Uterus (tissue), 3 donors: ENCODE measurements at regions not wholly inside any gene's neighbourhood (a gene's known extent, or its start where the extent isn't known, plus 50 kb on each side); places are given as distances from the start of the nearest gene placed in this dataset.

Source experiments
- DNase-seq, 2 donors: peaks; one replicate each; pipeline ENCODE4 v3.0.0-alpha.2; 2019 to 2020
- H3K27ac ChIP-seq, 2 donors: fragments of 200-600 bp; sonication (generic); 1 replicate in 1 of 2; 2 replicates in 1 of 2; pipeline ENCODE4 v1.5.1; 2016 to 2018
- H3K27me3 ChIP-seq, 2 donors: fragments of 200-600 bp; sonication (generic); one replicate each; pipeline ENCODE4 v1.5.1; 2018 to 2019; ENCODE audit warnings: control low read depth in 1 of 2
- H3K36me3 ChIP-seq, 2 donors: fragments of 200-600 bp; sonication (generic); one replicate each; pipeline ENCODE4 v1.5.1; 2019; ENCODE audit warnings: control low read depth in 1 of 2
- H3K4me1 ChIP-seq, 2 donors: fragments of 200-600 bp; sonication (generic); one replicate each; pipeline ENCODE4 v1.5.1; 2018 to 2019; ENCODE audit warnings: control low read depth in 1 of 2
- H3K4me3 ChIP-seq, 2 donors: fragments of 200-600 bp; sonication (generic); 1 replicate in 1 of 2; 2 replicates in 1 of 2; pipeline ENCODE4 v1.5.1; 2018 to 2019; ENCODE audit warnings: mild to moderate bottlenecking in 1 of 2
- H3K9me3 ChIP-seq, 2 donors: fragments of 200-600 bp; sonication (generic); one replicate each; pipeline ENCODE4 v1.5.1; 2019; ENCODE audit warnings: control low read depth in 1 of 2
- POLR2A ChIP-seq, 2 donors: fragments of 450-650 bp; IDR thresholded peaks; one replicate each; pipeline ENCODE4 v1.6.1; 2016; ENCODE audit warnings: antibody characterized with exemption in 2 of 2, mild to moderate bottlenecking in 1 of 2, moderate library complexity in 1 of 2
- intact Hi-C: fragments of 100-400 bp; cut with DNase I; formaldehyde crosslinking; loops from one replicate; pipeline ENCODE4 v1.15.1; 2023; ENCODE audit warnings: low total_unique reads
- TF ChIP-seq, protein P1 (sequence below), 4 experiments: fragments of 200-600 bp in 2 of 4; fragments of 450-650 bp in 2 of 4; sonication (generic) in 2 of 4; IDR thresholded peaks; one replicate each; pipeline ENCODE4 v1.5.1; 2016 to 2019; ENCODE audit warnings: antibody characterized with exemption in 4 of 4, mild to moderate bottlenecking in 2 of 4, moderate library complexity in 1 of 4
- donor health status: DM: yes; HTN: yes; CAD: no.

DNA sequence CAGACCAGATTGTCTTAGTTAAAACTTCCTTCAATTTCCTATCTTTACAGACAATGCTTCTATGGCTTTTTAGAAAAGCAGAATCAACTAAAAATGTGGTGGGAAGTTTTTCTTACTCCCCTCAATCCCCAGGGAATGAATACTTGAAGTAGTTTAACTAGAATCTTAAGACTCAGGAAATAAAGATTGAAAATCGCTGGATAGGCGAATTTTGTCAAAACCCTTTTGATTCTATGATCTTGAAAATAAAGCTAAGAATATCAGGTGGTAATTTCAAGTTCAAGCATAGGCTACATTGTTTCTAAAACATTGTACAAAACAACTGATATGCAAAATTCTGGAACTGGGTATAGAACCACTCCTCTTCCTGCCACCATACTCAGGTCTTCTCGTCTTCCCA is 276.5 kb upstream of the GK2 start:
- TF ChIP-seq, protein P1, sequence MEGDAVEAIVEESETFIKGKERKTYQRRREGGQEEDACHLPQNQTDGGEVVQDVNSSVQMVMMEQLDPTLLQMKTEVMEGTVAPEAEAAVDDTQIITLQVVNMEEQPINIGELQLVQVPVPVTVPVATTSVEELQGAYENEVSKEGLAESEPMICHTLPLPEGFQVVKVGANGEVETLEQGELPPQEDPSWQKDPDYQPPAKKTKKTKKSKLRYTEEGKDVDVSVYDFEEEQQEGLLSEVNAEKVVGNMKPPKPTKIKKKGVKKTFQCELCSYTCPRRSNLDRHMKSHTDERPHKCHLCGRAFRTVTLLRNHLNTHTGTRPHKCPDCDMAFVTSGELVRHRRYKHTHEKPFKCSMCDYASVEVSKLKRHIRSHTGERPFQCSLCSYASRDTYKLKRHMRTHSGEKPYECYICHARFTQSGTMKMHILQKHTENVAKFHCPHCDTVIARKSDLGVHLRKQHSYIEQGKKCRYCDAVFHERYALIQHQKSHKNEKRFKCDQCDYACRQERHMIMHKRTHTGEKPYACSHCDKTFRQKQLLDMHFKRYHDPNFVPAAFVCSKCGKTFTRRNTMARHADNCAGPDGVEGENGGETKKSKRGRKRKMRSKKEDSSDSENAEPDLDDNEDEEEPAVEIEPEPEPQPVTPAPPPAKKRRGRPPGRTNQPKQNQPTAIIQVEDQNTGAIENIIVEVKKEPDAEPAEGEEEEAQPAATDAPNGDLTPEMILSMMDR (IDR thresholded peaks at IDR 0.05) = no peak
- TF ChIP-seq POLR2A (IDR thresholded peaks at IDR 0.05) = no peak
- intact Hi-C loops = no loop called here
- no peaks in the 10 kb centered on the region for H3K27me3 ChIP-seq

DNA sequence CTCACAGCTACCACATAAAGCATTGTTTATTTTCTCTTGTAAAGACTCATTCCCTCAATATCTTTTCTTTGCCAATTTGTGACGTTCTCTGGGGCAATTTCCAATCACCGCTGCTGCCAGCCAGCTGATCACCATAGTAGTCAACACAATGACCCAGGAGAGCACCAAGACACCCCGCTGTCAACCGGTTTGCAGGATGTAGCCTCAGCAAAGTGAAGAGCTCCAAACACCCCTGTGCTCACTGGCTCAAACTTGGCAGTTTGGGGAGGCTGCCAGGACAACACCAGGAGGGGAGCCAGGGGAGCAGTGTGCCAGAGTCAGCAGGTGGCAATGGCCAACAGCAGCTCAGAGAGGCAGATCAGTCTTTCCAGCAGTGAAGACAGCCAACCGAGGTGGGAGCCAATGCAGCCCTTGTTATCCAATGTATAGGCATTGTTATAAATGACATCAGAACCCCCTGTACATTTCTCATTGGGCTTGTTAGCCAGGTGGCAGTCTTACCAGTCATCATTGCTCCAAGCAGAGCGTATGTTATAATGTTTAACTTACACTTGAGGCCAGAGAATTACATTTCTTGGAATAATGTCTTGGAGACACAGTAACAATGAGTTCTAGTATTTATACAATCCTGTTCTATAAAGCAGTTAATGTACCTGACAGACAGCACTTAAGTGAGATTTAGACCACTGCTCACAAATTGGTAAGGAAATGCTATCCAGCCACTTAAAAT is 274.9 kb upstream of the GK2 start:
- Histone ChIP-seq H3K36me3 (no peaks in the 10 kb centered on the region), H3K27ac (no peak overlapping the region), H3K4me3 (no peak overlapping the region), H3K27me3 (no peaks in the 10 kb centered on the region), H3K9me3 (no peaks in the 10 kb centered on the region), H3K4me1 (peaks cover 0 to 3% of the 10 kb centered on the region in 2 donors)
- intact Hi-C loops = no loop called here
- no peak for TF ChIP-seq POLR2A (IDR thresholded peaks at IDR 0.05)
- TF ChIP-seq, protein P1 (IDR thresholded peaks at IDR 0.05) = no peak
- no peak for DNase-seq

More for the DNA sequence above, 276.5 kb upstream of the GK2 start:
- H3K27ac ChIP-seq = no peak overlapping the region
- DNase-seq = no peak
- no peaks in the 10 kb centered on the region for H3K36me3 ChIP-seq
- H3K9me3 ChIP-seq = no peaks in the 10 kb centered on the region
- no peak overlapping the region for H3K4me3 ChIP-seq
- no peaks in the 10 kb centered on the region for H3K4me1 ChIP-seq

DNA sequence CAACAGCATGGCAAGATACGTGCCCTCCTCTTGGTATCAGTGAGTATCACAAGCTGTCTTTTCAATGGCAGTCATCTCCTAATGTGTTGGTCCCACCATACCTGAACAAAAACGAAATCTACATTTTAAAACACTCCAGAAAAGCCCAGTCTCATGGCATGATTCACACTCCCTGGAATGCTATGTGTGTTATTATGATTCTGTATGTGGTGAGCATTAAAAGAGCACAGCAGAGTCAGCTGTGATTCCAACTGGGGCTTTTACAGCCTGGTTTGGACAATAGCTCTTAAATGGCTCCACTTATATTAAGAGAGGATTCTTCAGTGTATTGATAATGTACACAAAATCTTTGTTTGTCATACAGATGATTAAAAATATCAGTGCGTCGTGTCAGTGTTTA is 274.1 kb upstream of the GK2 start:
- H3K9me3 ChIP-seq = no peaks in the 10 kb centered on the region
- TF ChIP-seq, protein P1 (IDR thresholded peaks at IDR 0.05) = no peak
- intact Hi-C loops = no loop called here

DNA sequence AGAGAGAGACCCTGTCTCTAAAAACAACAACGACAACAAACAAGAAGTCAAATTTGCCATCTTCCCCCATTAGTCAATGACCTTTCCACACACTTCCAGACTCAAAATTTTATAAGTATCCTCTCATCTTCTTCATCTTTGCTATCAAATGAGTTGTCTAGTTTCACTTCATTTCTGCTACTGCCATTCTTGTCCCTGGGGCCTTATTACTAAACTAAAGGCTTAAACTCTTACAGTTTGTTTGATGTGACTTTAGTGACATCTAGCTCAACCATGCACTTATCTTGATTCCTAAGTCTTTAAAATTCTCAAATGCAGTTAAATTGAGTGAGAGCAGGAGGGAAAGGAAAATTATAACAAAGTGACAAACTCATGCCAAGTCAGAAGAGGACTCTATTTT is 271.8 kb upstream of the GK2 start:
- intact Hi-C loops = no loop called here
- no peaks in the 10 kb centered on the region for H3K36me3 ChIP-seq
- no peak for DNase-seq

More for the DNA sequence above, 274.1 kb upstream of the GK2 start:
- Histone ChIP-seq H3K4me3 (no peak overlapping the region), H3K27me3 (no peaks in the 10 kb centered on the region), H3K4me1 (peaks cover 0 to 3% of the 10 kb centered on the region in 2 donors), H3K27ac (no peak overlapping the region), H3K36me3 (no peaks in the 10 kb centered on the region)
- no peak for DNase-seq

More for the DNA sequence above, 271.8 kb upstream of the GK2 start:
- no peak overlapping the region for H3K4me3 ChIP-seq
- H3K27ac ChIP-seq = peak overlapping the region in 1 of 2 donors; percentile 73
- no peaks in the 10 kb centered on the region for H3K9me3 ChIP-seq
- H3K27me3 ChIP-seq = no peaks in the 10 kb centered on the region
- TF ChIP-seq, protein P1 (IDR thresholded peaks at IDR 0.05) = no peak
- no peak for TF ChIP-seq POLR2A (IDR thresholded peaks at IDR 0.05)
- H3K4me1 ChIP-seq = peaks cover 0 to 3% of the 10 kb centered on the region in 2 donors
